DOHH2 (cell line): ENCODE measurements at regions not wholly inside any gene's neighbourhood (a gene's known extent, or its start where the extent isn't known, plus 50 kb on each side); places are given as distances from the start of the nearest gene placed in this dataset.

ENCODE experiments used
- H3F3A ChIP-seq: fragments of 200-600 bp; sonication (generic), shearing (Covaris generic); 2 replicates; pipeline ENCODE4 v1.6.0; 2016; ENCODE audit warnings: antibody characterized with exemption, mild to moderate bottlenecking; ENCODE audit not compliant: control insufficient read depth, insufficient read depth
- H3K27ac ChIP-seq: fragments of 200-600 bp; sonication (generic); 2 replicates; pipeline ENCODE4 v1.5.1; 2014; ENCODE audit warnings: low read depth, mild to moderate bottlenecking, low read length, moderate library complexity
- H3K27me3 ChIP-seq: fragments of 200-600 bp; sonication (generic); 2 replicates; pipeline ENCODE4 v1.6.1; 2014; ENCODE audit warnings: mild to moderate bottlenecking, low read length, mixed read lengths; ENCODE audit not compliant: control insufficient read depth
- H3K36me3 ChIP-seq: fragments of 200-600 bp; sonication (generic); 2 replicates; pipeline ENCODE4 v1.6.1; 2014; ENCODE audit warnings: mild to moderate bottlenecking, low read length, moderate library complexity, mixed read lengths; ENCODE audit not compliant: control insufficient read depth
- H3K4me1 ChIP-seq: fragments of 200-600 bp; sonication (generic); 2 replicates; pipeline ENCODE4 v1.6.1; 2014; ENCODE audit warnings: mild to moderate bottlenecking, low read length, mixed read lengths; ENCODE audit not compliant: control insufficient read depth
- H3K4me2 ChIP-seq: fragments of 200-600 bp; sonication (generic); 2 replicates; pipeline ENCODE4 v1.6.0; 2014; ENCODE audit warnings: mild to moderate bottlenecking, low read length, moderate library complexity
- H3K4me3 ChIP-seq: fragments of 200-600 bp; sonication (generic); 2 replicates; pipeline ENCODE4 v1.5.1; 2014; ENCODE audit warnings: mild to moderate bottlenecking, low read length, mixed read lengths
- H3K79me2 ChIP-seq: fragments of 200-600 bp; sonication (generic); 2 replicates; pipeline ENCODE4 v1.6.1; 2014; ENCODE audit warnings: mild to moderate bottlenecking, low read length, mixed read lengths; ENCODE audit not compliant: control insufficient read depth
- H3K9me2 ChIP-seq: fragments of 200-600 bp; sonication (generic); replicated peaks from 2 replicates; pipeline ENCODE4 v1.6.1; 2014; ENCODE audit warnings: mild to moderate bottlenecking, low read length, mixed read lengths; ENCODE audit not compliant: control insufficient read depth
- H3K9me3 ChIP-seq: fragments of 200-600 bp; sonication (generic); 2 replicates; pipeline ENCODE4 v1.6.1; 2014; ENCODE audit warnings: antibody characterized with exemption, low read length, mixed read lengths; ENCODE audit not compliant: control insufficient read depth, insufficient read depth
- H4K20me1 ChIP-seq: fragments of 200-600 bp; sonication (generic); 2 replicates; pipeline ENCODE4 v1.6.0; 2014; ENCODE audit warnings: low read depth, mild to moderate bottlenecking, antibody characterized with exemption, low read length, moderate library complexity; ENCODE audit not compliant: control insufficient read depth, insufficient read depth
- CTCF ChIP-seq: fragments of 200-600 bp; sonication (generic); IDR thresholded peaks from one replicate; pipeline ENCODE4 v1.5.1; 2014; ENCODE audit warnings: antibody characterized with exemption, mild to moderate bottlenecking, low read depth, low read length; ENCODE audit not compliant: poor library complexity, severe bottlenecking
- EZH2phosphoT487 ChIP-seq: fragments of 200-600 bp; sonication (generic); IDR thresholded peaks from 2 replicates; pipeline ENCODE4 v1.6.1; 2017; ENCODE audit warnings: borderline replicate concordance, mild to moderate bottlenecking, antibody characterized with exemption, low read length, moderate library complexity, mixed read lengths

- Histone ChIP-seq H3K4me3 (no peak overlapping the region), H3K9me3 (no peaks in the 10 kb centered on the region), H3K27me3 (no peaks in the 10 kb centered on the region; the same call in 1 of the 2 replicates), H3K4me1 (no peaks in the 10 kb centered on the region), H3K79me2 (no peaks in the 10 kb centered on the region), H3K27ac (no peak overlapping the region), H3K4me2 (no peak overlapping the region), H3F3A (no peaks in the 10 kb centered on the region), H4K20me1 (no peaks in the 10 kb centered on the region), H3K36me3 (no peaks in the 10 kb centered on the region), H3K9me2 (no peaks in the 10 kb centered on the region)
- TF ChIP-seq CTCF (no peak), EZH2phosphoT487 (no peak)
These were observed 161.7 kb upstream of the RTL1 start for GRCh38 chr14:101065246-101065645.

DNA sequence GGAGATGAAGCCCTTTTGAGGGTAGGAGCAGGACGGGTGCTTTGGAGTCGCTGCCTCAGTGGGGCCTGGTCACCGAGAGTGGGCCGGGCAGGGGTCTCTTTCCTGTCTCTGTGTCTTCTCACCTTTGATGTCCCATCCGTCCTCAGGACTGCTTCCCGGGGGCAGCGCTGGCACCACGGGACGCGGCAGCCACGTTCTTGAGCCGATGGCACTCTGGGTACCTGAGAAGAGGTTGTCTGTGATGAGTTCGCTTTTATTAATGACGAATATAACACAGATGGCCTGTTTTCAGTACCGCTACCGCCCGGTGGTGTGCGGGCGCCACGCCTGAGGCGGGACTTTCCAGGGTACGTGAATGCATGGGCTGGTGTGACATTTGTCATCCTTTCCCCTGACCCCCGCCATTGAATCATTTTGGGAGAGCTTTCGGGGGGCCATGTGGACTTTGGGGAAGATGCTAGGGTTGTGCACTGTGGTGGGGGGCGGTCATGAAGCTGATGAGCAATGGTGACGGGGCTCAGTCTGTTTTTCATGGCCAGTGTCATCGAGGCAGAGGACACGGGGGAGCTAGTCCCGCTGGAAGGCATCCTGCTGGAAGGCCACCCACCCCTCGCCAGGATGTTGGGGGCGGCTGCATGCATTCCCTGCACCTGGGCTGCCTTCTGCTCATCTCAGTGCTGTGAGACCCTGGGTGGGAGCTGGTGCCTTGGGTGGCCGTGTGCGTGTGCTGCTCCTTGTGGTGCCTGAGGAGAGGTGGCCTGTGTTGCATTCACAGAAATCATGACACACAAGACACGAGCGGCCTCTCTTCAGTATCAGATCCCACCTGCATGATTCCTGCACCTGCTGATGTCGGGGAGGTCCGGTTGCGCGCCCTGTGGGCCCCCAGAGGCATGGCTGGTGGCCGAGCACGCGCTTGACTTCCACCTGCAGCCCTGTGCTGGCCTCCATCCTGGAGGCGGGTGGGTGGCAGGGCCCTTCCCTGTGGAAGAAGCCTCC is 162.5 kb upstream of the RTL1 start:
- Histone ChIP-seq H3K27me3 (no peaks in the 10 kb centered on the region; the same call in none of the 2 replicates), H4K20me1 (no peaks in the 10 kb centered on the region), H3K9me3 (no peaks in the 10 kb centered on the region), H3K27ac (no peak overlapping the region), H3K9me2 (no peaks in the 10 kb centered on the region), H3K4me2 (no peak overlapping the region), H3F3A (no peaks in the 10 kb centered on the region), H3K4me1 (no peaks in the 10 kb centered on the region), H3K36me3 (no peaks in the 10 kb centered on the region), H3K4me3 (no peak overlapping the region), H3K79me2 (no peaks in the 10 kb centered on the region)
- TF ChIP-seq CTCF (no peak), EZH2phosphoT487 (no peak)

DNA sequence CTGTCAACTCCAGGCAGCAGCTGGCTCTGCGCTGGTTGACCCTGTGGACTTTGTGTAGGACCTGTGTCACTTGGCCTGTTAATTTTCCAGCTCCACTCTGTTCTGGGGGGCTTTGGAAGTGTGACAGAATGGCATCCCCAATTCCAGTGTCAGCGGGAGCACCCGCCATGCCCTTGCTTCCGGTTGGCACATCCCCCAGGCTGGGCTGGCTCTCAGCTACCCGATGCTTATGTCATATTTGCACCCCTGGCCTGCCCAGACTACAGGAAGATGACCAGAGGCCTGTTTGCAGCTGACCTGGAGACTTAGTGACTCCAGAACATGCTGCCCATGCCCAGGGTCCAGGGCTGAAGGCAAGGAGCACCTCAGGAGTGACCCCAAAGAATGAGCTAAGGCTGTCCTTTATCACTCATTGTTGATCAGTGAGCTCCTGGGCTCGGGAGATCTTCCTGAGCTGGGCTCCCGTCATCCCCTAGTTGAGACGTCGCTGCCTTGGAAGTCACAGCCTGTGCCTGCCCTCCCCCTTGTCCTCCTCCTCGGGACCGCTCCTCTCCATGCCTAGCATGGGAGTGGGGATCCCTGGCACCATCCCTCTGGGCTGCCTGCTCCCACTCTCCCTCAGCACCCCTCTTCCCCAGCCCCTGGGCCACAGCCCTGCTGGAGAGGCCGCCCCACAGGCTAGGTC is 163.4 kb upstream of the RTL1 start:
- Histone ChIP-seq H3K79me2 (no peaks in the 10 kb centered on the region), H3K4me1 (no peaks in the 10 kb centered on the region), H3F3A (no peaks in the 10 kb centered on the region), H3K27ac (no peak overlapping the region), H3K9me2 (no peaks in the 10 kb centered on the region), H3K4me3 (no peak overlapping the region), H3K27me3 (peaks cover 3% of the 10 kb centered on the region), H3K9me3 (no peaks in the 10 kb centered on the region), H4K20me1 (no peaks in the 10 kb centered on the region), H3K4me2 (no peak overlapping the region), H3K36me3 (no peaks in the 10 kb centered on the region)
- no peak for TF ChIP-seq CTCF
- no peak for TF ChIP-seq EZH2phosphoT487
